Left ventricle myocardium superior (tissue), 1 donor: ENCODE measurements at regions not wholly inside any gene's neighbourhood (a gene's known extent, or its start where the extent isn't known, plus 50 kb on each side); places are given as distances from the start of the nearest gene placed in this dataset.

ENCODE experiments used
- ATAC-seq: fragments of 200-7000 bp; cut with Tn5 transposase; one replicate; pipeline ENCODE4 v1.9.1; 2020; ENCODE audit warnings: mild to moderate bottlenecking, moderate library complexity
- DNase-seq: peaks from one replicate; pipeline ENCODE4 v3.0.0-alpha.2; 2020
- intact Hi-C: fragments of 100-400 bp; cut with micrococcal nuclease; formaldehyde crosslinking; loops from one replicate; pipeline ENCODE4 v1.11.0; 2022
- donor health status: DM: no; HTN: yes; CAD: no; lungs with severe emphysema.

GRCh38 chr6:40815731-40816130, 223.3 kb downstream of the UNC5CL start:
- ATAC-seq (peak; percentile 47), DNase-seq (no peak)
- intact Hi-C loops, result no loop called here

DNA sequence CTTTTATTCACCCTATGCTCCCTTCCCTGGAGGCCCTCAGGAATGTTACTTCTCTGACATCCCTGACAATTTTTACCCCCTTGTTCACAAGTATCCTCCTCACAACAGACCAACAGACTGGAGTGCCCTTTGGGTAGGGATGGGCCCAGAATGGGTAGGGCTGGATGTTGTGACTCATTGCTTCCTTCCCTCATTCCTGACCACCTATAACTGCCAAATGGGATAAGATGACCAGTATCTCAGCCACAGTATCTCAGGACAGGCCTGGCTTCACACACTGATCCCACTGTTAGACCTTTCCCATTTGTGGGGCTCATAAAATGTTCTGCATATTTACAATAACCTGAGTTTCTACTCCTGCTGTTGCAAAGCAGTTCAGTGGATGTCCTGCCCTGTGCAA, 223.0 kb upstream of the LRFN2 start:
- no peak for ATAC-seq
- intact Hi-C loops, result no loop called here
- no peak for DNase-seq

DNA sequence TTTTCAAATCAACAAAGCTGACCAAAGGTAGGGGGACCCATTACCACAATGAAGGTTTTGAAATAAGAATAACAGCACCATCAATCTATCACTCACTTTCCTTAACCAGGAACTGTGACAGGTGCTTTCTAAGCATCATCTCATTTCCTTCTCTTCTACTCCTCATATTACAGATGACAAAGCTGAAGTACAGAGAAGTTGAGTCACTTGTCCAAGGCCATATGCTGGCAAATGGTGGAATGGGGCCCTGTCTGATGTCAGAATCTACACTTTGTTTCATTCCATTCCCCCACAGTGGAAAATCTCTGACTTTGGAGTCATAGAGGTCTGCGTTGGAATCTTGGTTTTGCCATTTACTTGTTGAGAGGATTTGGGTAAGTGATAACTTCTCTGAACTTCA, 222.5 kb upstream of the LRFN2 start:
- intact Hi-C loops, result no loop called here
- DNase-seq, result no peak
- no peak for ATAC-seq

- DNase-seq, result no peak
- intact Hi-C loops, result no loop called here
These were observed 220.3 kb upstream of the LRFN2 start for GRCh38 chr6:40807484-40807883.

GRCh38 chr6:40806256-40806864, 219.2 kb upstream of the LRFN2 start:
- ATAC-seq (no peak), DNase-seq (no peak)
- intact Hi-C loops, result no loop called here

More at GRCh38 chr6:40807484-40807883, 220.3 kb upstream of the LRFN2 start:
- no peak for ATAC-seq

- intact Hi-C loops, result no loop called here
- no peak for ATAC-seq
- no peak for DNase-seq
These were observed 218.2 kb upstream of the LRFN2 start for GRCh38 chr6:40805336-40805735.

DNA sequence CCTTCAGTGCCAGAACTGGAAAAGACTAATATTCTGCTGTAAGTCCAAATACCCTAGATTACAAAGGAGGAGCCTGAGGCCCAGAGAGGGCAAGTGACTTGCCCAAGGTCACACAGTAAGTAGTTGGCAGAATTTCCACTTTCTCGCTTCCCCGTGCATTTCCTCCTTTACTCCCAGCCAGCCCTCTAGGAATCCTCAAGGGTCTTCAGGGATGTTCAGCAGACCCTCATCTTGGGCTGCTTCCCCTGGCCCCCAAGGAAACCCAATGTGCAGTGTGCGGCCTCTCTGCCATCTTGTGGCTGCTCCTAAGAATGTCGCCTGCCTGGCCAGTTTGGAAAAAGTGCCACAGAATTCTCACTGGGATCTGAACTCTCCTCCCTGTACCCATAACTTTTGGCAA, 217.7 kb upstream of the LRFN2 start:
- intact Hi-C loops, result no loop called here
- DNase-seq (no peak), ATAC-seq (no peak)

DNA sequence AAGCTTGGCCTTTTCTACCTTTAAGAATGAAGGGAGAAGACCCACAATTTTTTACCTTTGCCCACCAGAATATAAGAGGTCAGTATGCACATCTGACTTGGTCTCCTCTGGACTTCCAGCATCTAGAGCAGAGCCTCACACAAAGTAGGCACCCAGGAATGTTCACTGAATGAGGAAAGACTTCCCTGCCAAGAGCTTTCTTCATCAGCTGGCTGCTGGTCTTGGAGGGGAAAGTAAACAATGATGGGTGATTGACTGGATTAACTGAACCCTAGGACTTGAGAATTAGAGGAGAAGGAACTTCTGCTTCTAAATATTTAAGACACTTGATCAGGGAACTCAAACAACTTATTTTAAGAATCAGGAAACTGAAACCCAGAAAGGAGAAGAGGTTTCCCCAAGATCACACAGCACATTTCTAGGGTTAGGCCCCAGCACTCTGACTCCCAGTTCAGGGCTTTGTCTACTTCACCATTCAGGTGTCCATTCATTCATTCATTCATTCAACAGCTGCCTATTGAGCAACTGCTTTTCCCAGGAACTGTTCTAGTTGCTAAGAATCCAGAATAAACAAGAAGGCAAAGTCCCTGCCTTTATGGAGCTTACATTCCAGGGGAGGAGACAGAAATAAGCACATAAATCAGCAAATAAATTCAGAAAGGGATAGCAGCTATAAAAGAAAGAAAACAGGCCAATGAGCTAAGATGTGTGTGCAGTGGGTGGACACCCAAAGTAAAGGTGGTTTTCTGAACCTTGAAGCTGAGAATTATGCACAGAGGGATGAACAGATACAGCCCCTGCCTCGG, 216.9 kb upstream of the LRFN2 start:
- DNase-seq, result no peak
- intact Hi-C loops, result no loop called here
- ATAC-seq, result no peak

GRCh38 chr6:40802481-40802880, 215.3 kb upstream of the LRFN2 start:
- peak; percentile 79 for ATAC-seq
- no peak for DNase-seq
- intact Hi-C loops, result no loop called here

DNA sequence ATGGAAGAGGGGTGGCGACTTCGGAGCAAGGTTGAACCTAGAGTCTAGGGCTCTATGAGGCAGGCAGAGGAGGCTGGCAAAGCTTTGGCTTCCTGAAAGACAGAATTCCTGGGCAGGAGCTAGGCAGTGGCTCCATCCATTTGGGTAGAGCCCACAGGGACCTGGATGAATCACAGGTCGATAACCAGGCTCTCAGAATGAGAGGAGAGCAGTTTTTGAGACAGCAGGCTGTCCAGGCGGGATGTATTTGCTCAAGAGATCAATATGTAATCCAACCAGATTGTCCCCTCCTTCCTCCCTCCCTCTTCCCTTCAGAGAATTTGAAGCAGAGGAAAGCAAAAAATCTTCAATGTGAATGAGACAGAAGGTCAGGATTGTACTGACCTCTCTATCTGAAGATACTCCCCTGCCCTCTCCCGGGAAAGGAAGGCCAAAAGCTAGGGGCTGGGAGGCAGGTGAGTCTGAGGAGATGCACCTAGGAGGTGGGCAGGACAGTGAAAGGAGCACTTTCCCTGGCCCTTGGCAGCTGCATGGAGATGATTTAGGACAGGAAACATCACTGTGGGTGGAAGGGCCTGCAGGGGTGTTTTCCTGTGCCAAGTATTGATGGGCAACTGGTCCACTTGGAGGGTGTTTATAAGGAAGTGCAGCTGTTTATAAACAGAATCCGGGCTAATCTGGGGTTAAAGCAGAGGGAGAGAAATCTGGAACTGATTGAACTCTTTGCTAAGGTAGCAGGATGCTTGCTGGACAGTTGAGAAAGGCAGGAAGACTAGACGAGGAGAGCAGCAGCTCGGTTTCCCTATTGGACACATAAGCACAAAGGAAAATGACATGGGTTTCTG, 212.4 kb upstream of the LRFN2 start:
- ATAC-seq (no peak), DNase-seq (no peak)
- intact Hi-C loops, result no loop called here

GRCh38 chr6:40798069-40798770, 211.1 kb upstream of the LRFN2 start:
- ATAC-seq (no peak), DNase-seq (no peak)
- intact Hi-C loops, result no loop called here

GRCh38 chr6:40796260-40797221, 209.4 kb upstream of the LRFN2 start:
- intact Hi-C loops, result no loop called here
- ATAC-seq, result peak; percentile 74
- DNase-seq, result peak; percentile 71

- ATAC-seq (no peak), DNase-seq (no peak)
- intact Hi-C loops, result no loop called here
These were observed 207.4 kb upstream of the LRFN2 start for GRCh38 chr6:40794586-40794985.

DNA sequence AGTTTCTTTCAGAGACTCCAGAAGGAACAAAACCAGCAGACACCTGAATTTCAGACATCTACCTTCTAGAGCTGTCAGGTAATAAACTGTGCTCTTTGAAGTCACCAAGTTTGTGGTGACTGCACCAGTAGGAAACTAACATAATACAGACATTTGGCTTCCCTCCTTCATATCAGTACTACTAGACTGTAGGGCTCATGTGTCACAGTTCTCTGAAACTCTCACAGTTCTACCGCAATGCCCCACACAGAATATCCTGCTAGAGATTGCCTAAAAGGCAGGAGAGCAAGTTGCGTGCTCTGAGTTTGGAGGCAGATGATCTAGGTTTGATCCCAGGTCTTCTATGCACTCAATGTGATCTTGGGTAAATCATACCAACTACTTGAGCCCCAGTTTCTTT, 205.0 kb upstream of the LRFN2 start:
- intact Hi-C loops, result no loop called here
- DNase-seq, result no peak

GRCh38 chr6:40791004-40791403, 203.8 kb upstream of the LRFN2 start:
- ATAC-seq (no peak), DNase-seq (no peak)
- intact Hi-C loops, result no loop called here

More for the DNA sequence above, 205.0 kb upstream of the LRFN2 start:
- no peak for ATAC-seq

GRCh38 chr6:40788661-40789655, 201.8 kb upstream of the LRFN2 start:
- ATAC-seq (no peak), DNase-seq (no peak)
- intact Hi-C loops, result no loop called here

GRCh38 chr6:40782355-40782754, 195.2 kb upstream of the LRFN2 start:
- ATAC-seq, result peak; percentile 34
- no peak for DNase-seq
- intact Hi-C loops, result no loop called here
